ENCODE measurements at regions not wholly inside any gene's neighbourhood (a gene's known extent, or its start where the extent isn't known, plus 50 kb on each side); places are given as distances from the start of the nearest gene placed in this dataset.
"Not testable (repeated sequence)": the region's sequence is repeated elsewhere in the genome, so short reads cannot be mapped to it uniquely, and the experiment has no call there.

DNA sequence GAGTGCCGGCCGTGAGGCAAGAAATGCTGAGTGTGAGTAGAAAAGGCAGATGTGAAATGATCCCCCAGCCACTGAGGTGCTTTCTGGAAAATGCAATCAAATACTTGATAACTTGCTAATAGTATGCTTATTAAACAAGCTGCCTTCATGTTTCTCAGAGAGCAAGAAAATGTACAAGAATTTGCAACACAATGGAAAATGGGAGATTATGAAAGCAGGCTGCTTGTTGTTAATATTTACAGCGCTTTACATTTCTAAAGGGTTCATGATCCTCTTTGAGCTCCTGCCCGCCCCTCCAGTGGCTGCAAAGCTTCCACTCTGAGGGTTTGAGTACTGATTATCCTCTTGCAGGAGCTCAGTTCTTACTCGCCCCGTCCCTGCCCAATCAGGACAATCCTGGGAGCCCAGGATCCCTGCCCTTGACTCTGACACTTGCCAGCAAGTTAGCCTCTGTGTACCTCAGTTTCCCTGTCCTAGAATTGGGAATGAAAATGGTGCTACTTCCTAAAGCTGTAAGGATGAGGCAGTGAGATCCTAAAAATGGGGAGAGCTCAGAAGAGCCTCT, 645.1 kb downstream of the TBC1D22A start:
- DNase-seq (ENCODE audit: low read depth), result no peak

DNA sequence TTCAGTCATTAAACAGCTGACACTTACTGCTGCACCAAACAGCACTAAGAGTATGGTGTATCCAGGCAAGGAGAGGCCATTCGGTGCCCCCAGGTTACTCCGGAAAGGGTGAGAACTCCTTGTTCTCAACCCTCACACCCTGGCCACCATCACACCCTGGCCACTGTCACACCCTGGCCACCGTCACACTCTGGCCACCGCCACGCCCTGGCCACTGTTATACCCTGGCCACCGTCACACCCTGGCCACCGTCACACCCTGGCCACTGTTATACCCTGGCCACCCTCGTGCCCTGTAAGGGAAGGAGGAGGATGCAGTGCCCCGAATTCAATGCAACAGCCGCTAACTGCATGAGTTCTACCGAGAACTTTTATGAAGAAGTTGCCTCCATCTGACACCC, 644.4 kb downstream of the TBC1D22A start:
- no peak for DNase-seq (ENCODE audit: low read depth)

DNA sequence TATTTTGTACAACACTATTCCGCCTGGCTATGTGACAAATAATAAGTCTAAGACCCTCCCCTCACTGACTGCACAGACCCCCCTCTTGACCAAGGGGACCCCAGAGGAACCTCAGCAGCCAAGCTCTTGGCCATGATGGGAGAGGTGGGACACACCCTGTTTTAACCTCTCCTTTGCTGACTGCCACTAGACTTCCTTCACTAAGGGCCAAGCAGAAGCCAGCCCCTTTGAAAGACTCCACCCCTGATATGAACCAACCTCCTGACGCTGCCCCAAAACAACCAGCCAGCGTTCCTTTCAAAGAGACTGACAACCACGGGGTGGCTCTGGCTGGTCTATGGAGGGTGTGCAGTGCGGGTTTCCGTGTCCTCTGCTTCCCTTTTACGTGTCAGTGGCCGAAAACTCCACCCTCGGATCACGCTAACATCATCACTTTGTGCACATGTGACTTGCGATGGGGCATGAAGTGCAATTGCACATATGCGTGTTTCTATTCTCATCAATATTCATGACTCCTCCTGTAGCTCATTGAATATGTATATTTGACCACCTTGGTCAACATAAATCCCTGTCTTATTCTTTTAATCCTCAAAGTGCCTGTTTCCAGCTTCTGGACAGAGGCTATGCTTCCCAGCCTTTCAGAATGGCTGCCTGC, 643.9 kb downstream of the TBC1D22A start:
- no peak for DNase-seq (ENCODE audit: low read depth)

DNA sequence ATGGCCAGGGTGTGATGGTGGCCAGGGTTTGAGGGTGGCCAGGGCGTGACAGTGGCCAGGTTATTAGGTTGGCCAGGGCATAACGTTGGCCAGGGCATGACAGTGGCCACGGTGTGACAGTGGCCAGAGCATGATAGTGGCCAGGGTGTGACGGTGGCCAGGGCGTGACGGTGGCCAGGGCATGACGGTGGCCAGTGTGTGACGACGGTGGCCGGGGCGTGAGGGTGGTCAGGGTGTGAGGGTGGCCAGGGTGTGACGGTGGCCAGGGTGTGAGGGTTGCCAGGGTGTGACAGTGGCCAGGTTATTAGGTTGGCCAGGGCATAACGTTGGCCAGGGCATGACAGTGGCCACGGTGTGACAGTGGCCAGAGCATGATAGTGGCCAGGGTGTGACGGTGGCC, 642.8 kb downstream of the TBC1D22A start:
- DNase-seq (ENCODE audit: low read depth), result not testable (repeated sequence)

DNA sequence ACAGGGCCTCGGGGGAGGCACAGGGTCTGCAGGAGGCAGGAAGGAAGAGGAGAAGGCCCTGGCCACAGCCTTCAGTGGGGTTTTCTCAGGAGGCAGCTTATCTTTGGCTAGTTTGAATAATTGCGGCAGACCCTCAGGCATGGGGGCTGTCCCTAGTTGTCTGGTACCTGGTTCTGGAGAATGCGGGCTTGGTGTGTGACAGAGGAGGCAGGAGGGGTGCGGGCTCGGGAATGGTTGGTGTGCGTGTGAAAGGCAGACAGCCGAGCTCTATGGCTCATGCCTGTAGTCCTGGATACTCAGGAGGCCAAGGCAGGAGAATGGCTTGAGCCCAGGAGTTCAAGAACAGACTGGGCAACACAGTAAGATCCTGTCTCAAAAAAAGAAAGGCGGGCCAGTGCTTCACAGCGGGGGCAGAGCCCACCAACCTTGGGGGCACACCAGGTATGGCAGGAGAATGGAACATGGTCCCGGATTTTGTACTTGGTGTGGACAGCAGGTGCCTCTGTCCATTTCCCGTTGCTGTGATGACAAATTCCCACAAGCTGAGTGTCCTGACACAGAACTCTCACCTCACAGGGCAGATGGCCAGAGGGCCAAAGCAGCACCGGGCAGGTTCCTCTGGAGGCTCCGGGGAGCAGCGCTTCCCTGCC, 640.6 kb downstream of the TBC1D22A start:
- DNase-seq (ENCODE audit: low read depth), result no peak

DNA sequence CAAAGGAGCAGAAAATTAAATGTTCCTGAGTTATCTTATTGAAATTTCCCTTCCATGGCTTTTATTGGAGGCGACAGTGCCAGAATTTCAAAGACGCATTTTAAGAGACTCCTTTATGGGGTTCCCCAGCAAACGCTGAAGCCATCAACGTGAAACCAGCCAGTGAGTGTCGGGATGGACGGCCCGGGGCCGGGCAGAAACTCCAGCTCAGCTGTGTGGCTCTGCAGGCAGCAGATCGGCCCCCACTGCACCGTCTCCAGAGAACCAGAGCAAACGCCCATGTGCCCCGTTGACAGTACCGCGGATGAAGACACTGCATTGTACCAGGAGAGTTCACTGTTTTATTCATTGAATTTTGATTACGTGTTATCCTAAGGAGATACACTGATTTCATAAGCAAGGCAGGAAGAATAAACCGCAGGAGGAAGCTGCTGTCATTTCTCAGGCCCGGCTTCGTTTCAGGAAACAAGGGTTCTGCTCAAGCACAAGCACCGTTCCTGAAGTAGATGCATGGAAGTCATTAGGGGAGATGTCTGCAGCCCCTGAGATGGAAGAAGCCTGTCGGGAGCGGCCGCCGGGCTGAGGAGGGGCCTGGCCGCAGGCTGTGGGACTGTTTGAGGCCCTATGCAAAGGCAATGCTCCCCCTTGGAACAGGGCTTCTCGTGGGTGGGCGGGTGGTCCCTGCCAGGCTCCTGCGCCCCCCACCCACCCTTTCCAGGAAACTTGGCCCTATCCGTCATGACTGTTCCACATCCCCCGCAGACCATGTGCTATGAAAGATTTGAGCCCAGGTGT, 639.7 kb downstream of the TBC1D22A start:
- no peak for DNase-seq (ENCODE audit: low read depth)

DNA sequence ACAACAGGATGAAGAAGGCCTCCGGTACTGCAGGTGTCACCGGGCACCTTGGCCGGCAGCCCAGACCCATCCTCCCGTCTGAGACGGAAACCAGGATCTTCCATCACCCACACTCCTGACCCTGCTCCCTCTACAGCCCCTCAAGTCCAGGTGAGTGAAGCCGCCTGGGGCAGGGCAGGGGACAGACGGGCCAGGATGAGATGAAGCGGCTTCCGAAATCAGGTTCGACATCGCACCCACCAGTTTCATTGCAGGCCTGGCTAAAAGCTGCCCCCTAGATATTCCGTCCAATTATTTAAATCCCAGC, 639.1 kb downstream of the TBC1D22A start:
- no peak for DNase-seq (ENCODE audit: low read depth)

DNA sequence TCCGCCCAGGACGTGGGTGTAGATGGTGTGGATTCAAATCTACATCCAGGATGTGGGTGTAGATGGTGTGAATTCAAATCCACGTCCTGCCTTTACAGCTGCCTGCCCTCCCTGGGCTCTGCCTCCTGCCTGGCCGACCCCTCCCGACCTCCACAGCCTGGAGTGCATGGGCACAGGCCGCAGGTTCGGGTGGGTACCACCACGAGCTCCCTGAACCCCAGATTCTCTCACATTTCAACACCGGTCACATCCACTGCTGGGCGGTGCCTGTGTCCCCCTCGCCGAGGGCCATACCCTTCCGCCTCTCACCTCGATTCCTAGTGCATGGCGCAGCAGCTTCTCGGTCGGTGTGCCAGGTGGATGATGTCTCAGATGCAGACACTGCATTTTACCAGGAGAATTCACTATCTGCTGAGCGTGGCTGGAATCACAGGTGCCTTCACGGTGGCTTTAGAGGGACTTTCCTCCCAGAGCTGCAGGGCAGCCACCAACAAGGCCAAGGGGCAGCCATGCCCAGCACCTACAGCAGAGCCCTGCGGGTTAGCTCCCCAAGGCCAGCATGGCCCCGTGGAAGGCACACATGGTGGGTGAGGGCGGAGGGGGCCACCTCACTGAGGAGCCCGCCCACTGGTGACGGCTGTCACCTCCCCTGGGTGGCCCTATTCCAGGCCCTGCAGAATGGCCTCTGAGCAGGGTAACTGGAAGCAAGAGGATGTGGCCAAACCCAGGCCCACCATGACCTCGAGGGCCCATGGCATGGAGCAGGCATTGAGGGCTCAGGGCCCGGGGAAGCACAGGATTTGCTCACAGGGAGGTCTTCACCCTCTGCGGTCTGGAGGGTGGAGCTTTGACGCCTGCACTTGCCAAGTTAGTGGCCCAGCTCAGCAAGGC, 638.5 kb downstream of the TBC1D22A start:
- DNase-seq (ENCODE audit: low read depth), result no peak

DNA sequence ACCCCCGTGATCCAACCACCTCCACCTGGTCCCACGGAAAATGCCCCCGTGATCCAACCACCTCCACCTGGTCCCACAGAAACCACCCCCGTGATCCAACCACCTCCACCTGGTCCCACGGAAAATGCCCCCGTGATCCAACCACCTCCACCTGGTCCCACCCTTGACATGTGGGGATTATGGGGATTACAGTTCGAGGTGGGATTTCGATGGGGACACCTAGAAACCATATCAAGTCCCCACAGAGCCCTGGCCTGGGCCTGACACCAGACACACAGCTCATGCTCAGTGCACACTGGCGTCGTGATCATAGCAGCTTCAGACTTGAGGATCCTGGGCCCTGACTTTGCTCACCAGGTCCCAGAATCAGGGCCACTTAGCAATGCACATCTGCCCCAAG, 637.7 kb downstream of the TBC1D22A start:
- DNase-seq (ENCODE audit: low read depth), result not testable (repeated sequence)

DNA sequence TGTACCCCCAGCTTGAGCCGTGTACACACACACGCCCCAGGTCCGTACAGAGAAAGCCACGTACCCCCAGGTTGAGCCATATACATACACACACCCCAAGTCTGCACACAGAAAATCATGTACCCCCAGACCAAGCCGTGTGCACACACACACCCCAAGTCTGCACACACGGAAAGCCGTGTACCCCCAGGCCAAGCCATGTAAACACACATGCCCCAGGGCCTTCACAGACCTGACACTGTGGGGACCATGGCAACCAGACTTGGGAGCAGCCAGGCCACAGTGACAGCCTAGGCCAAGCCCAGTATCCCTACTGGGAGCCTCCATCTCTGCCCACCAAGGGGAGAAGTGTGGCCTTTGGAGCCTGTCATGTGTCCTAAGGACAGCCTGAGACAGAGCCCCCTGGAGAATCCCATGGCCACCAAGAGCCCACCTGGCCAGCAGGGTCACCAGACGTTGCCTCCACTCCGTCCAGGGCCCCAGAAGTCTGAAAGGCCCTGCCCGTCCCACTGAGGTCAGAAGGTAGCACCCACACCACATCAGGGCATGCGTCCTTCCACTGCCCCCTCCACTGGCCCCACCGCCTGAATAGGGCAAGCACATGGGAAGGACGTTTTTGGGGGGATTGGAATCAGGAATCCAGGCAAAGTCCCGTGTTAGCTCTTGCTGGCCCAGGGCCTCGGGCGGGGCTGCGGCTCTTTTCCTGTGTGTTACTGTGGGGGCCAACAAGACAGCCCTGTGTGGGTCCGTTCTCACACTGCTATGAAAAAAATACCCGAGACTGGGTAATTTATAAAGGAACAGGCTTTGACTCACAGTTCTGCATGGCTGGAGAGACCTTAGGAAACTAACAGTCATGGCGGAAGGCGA, 636.7 kb downstream of the TBC1D22A start:
- no peak for DNase-seq (ENCODE audit: low read depth)

DNA sequence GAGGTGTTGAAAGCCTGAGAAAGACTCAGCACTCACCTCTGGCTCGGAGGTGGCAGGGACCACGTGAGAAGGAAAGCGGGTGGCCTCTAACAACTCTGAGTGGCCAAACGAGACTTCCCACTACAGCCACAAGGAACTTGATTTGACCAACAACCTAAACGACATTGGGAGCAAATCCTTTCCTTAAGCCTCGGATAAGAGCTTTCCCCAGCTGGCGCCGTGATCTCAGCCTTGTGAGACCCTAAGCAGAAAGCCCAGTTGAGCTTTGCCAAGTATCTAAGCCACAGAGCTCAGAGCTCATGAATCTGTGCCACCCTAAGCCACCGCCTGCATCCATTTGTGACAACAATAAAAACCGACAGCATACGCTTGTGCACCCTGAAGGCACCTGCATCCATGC, 636.0 kb downstream of the TBC1D22A start:
- DNase-seq (ENCODE audit: low read depth), result no peak

DNA sequence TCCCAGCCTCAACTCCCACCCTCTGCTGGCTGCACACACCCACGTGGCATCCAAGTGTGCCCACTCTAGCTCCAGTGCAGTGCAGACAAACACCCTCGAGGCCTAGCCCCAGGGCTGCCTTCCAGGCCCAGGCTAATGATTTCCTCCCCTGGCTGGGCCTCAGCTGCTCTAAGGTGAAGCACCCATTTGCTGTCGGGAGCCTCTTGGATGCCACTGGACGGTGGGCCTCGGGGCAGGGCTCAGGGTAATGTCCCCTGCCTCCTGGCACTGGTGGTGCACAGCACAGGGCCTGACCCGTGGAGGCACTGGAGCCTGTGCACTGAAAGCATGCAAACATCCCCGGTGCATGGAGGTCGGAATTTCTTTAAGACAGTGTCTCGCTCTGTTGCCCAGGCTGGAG, 635.2 kb downstream of the TBC1D22A start:
- no peak for DNase-seq (ENCODE audit: low read depth)

DNA sequence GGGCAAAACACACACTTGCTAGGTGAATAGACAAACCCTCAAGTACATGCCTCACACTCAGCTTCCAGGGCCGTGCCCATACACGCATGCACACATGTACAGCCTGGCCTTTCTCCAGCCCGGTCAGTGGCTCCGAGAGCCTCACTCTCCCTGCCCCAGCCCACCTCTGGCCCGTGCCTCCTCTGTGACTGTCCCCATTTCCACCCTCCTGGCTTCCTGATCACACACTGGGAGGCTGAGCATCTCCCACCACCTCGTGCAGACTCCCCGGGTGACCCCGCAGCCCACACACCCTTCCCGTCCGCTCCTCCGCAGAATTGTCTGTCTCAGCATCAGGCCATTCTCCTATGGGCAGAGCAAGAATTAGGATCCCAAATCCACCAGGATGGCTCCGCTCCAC, 634.1 kb downstream of the TBC1D22A start:
- DNase-seq (ENCODE audit: low read depth), result no peak

DNA sequence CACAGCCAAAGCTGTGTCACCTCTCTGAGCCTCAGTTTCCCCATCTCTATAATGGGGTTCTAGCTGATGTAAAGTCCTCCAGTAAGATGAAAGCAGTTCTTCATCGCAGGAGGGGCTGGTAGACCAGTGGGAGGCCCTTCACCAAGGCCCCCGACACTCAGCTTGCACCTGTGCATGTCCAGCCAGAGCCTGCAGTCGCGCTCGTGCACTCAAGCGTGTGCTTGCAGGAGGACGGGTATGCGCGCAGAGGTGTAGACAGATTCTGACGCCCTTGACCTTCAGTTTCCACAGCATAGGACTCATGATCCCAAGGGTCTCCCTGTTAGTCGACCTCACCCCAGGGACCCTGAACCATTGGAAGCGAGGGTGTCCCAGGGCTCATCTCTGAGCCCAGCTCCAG, 633.7 kb downstream of the TBC1D22A start:
- DNase-seq (ENCODE audit: low read depth), result no peak

DNA sequence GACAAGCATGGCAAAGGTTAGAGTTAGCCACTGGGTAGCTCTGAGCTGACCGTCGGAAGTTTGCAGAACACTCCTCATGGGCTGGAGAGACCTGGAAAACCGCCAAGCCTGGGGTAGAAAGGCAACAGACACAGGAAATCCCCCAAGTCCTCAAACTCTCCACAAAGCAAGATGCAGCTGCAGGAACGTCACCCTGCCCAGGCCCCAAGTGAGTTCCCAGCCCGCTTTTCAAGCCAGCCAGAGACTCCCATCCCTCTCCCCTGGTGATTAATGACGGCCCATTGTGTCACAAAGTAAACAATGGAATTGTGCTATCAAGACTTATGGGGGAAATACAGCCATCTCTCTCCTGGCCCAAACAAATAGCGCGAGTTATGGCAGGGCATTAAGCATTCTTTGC, 633.0 kb downstream of the TBC1D22A start:
- no peak for DNase-seq (ENCODE audit: low read depth)

DNA sequence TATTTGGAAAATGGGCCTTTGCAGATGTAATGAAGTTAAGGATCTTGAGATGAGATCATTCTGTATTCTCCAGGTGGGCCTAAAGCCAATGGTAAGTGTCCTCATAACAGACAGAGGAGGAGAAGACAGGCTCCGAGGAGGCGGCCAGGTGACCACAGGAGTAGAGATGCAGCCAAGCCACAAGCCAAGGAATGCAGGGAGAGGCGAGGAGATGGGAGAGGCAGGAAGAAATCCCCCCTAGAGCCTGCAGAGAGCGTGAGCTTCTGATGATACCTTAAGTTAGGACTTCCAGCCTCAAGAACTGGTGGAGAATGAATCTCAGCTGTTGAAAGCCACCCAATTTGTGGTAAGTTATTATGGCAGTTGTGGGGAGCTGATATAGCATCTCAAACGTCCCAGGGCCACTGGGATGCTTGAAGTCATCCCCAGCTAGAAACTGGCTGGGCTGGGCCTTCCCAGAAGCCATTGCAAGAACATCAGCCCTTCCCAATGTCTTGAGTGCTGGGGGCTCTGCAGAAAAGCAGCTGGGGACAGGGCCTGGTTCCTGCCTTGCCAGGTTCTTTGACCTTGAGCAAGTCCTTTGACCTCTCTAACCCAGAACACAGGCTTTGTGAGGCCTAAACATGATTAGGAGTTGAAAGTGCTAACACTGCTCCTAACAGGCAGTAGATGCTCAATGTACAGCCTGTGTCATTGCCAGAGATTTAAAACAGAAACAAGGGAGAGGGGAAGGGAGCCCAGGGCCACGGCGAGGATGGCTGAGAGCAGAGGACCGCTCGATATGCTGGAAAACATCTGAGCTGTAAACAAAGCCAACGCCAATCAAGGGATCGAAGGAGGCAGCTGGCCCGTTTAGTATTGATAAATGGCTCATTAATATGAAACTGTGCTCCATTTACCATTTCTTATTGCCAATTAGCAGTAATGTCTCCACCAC, 632.3 kb downstream of the TBC1D22A start:
- no peak for DNase-seq (ENCODE audit: low read depth)

DNA sequence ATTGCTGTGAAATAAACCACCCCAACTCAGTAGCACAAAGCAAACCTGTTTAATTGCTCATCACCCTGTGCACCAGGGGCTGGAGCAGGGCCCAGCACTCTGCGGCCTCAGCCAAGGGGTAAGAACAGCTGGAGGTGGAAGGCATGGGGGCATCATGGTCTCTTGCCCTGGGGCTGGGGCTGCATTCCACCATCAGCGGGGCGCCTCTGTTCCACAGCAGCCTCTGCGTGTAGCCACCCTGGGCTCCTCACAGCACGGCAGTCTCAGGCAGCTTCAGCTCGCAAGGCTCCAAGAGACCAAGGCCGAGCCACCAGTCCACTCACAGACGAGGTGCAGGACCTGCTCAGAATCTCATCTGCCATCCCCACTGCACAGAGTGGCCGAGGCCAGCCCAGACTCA, 630.7 kb downstream of the TBC1D22A start:
- DNase-seq (ENCODE audit: low read depth), result no peak

DNA sequence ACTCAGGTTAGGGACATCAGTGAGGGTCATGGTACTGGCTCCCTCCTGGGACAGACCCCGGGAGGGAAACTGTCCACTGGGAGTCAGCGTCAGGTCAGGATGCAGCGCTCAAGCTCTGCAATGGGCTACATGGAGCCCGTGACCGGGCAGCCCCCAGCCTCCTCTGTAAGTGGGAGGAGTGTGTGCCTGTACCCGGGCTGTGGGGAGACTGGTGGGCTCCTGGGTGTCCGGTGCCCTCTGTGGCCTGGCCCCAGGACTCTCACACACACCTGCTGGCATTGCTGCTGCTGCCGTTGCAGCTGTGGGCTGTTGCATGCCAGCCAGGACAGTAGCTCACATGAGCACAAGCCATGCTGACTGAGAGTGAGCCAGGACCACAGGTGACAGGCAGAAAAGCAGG, 630.3 kb downstream of the TBC1D22A start:
- DNase-seq (ENCODE audit: low read depth), result no peak

DNA sequence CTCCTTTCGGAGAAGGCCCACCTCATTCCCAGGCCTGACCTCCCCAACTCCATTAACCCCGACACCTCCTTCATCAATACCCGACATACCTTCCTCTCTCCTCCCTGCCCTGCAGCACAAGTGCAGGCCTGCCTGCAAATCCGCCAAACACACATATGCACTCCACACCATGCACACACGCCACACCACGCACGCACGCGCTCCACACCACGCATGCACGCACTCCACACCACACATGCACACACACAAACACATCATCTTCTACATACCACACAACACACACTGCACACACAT, 629.6 kb downstream of the TBC1D22A start:
- no peak for DNase-seq (ENCODE audit: low read depth)
